IMR-90 (cell line): ENCODE measurements at regions not wholly inside any gene's neighbourhood (a gene's known extent, or its start where the extent isn't known, plus 50 kb on each side); places are given as distances from the start of the nearest gene placed in this dataset.

Source experiments
- BHLHE40 ChIP-seq: fragments of 150-350 bp; IDR thresholded peaks from 2 replicates; pipeline ENCODE4 v1.6.1; 2016; ENCODE audit warnings: mild to moderate bottlenecking, low read depth, low read length
- MXI1 ChIP-seq: IDR thresholded peaks from 2 replicates; pipeline ENCODE4 v1.6.1; 2012; ENCODE audit warnings: low read depth, mild to moderate bottlenecking, low read length, moderate library complexity, borderline replicate concordance
- POLR2A ChIP-seq: IDR thresholded peaks from 2 replicates; pipeline ENCODE4 v1.6.1; 2012; ENCODE audit warnings: mild to moderate bottlenecking, low read depth, low read length
- RAD21 ChIP-seq: IDR thresholded peaks from 2 replicates; pipeline ENCODE4 v1.6.1; 2012; ENCODE audit warnings: low read length, improper control_type of control experiment
- TF ChIP-seq, protein P1 (sequence below): fragments of 150-350 bp; IDR thresholded peaks from 2 replicates; pipeline ENCODE4 v1.6.1; 2016; ENCODE audit warnings: low read depth, mild to moderate bottlenecking, low read length, moderate library complexity, borderline replicate concordance
- TF ChIP-seq, protein P2 (sequence below): fragments of 150-350 bp; IDR thresholded peaks from 2 replicates; pipeline ENCODE4 v1.6.1; 2017; ENCODE audit warnings: mild to moderate bottlenecking, antibody characterized with exemption, low read length, low read depth
- TF ChIP-seq, protein P3 (sequence below): conservative IDR thresholded peaks from 2 replicates; pipeline ENCODE4 v1.5.1; 2012; ENCODE audit warnings: mild to moderate bottlenecking, low read depth, low read length, improper control_type of control experiment

DNA sequence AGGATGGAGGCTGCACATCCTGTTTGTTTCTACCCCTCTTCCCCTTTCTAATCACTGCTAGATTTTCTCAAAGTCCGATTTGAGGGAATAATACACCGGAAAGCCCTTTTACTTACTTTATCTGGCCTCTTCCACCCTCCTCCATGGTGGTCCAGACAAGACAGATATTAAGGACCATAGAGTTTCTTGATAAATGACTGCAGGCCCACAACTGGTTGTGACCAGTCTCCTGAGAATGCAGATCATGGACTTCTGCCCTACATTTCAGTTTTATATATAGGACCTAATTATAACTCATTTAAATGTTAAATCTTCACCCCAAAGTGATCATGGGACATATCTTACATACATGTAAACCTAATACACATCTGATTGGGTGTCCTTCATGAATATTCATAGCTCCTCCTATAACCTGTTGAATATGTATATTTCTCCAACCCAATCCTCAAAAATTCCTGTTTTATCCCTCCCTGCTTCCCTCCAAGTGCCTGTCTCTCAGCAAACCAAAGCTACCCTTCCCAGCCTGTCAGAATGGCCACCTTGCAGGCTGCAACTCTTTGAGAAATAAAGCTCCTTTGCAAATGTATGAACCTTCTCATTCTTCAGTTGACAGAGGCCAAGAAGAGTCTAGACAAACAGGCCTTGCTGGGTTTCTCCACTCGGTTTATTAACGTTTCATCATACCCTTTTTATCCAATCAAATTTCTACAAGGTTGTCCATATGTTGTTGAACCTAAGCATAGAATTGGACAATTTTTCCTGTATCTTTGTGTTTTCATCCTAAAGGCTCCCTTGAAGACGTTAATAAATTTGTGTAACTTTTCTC is 133.1 kb downstream of the HFE start:
- TF ChIP-seq MXI1: no peak
- TF ChIP-seq BHLHE40: no peak
- TF ChIP-seq, protein P1, sequence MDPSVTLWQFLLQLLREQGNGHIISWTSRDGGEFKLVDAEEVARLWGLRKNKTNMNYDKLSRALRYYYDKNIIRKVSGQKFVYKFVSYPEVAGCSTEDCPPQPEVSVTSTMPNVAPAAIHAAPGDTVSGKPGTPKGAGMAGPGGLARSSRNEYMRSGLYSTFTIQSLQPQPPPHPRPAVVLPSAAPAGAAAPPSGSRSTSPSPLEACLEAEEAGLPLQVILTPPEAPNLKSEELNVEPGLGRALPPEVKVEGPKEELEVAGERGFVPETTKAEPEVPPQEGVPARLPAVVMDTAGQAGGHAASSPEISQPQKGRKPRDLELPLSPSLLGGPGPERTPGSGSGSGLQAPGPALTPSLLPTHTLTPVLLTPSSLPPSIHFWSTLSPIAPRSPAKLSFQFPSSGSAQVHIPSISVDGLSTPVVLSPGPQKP: no peak
- TF ChIP-seq, protein P2, sequence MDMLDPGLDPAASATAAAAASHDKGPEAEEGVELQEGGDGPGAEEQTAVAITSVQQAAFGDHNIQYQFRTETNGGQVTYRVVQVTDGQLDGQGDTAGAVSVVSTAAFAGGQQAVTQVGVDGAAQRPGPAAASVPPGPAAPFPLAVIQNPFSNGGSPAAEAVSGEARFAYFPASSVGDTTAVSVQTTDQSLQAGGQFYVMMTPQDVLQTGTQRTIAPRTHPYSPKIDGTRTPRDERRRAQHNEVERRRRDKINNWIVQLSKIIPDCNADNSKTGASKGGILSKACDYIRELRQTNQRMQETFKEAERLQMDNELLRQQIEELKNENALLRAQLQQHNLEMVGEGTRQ: no peak
- TF ChIP-seq, protein P3, sequence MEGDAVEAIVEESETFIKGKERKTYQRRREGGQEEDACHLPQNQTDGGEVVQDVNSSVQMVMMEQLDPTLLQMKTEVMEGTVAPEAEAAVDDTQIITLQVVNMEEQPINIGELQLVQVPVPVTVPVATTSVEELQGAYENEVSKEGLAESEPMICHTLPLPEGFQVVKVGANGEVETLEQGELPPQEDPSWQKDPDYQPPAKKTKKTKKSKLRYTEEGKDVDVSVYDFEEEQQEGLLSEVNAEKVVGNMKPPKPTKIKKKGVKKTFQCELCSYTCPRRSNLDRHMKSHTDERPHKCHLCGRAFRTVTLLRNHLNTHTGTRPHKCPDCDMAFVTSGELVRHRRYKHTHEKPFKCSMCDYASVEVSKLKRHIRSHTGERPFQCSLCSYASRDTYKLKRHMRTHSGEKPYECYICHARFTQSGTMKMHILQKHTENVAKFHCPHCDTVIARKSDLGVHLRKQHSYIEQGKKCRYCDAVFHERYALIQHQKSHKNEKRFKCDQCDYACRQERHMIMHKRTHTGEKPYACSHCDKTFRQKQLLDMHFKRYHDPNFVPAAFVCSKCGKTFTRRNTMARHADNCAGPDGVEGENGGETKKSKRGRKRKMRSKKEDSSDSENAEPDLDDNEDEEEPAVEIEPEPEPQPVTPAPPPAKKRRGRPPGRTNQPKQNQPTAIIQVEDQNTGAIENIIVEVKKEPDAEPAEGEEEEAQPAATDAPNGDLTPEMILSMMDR: no peak
- no peak for TF ChIP-seq POLR2A
- TF ChIP-seq RAD21: no peak
